Upper lobe of left lung (tissue), 4 donors: ENCODE measurements at regions not wholly inside any gene's neighbourhood (a gene's known extent, or its start where the extent isn't known, plus 50 kb on each side); places are given as distances from the start of the nearest gene placed in this dataset.
"Not testable (repeated sequence)": the region's sequence is repeated elsewhere in the genome, so short reads cannot be mapped to it uniquely, and the experiment has no call there.

Source experiments
- CTCF ChIP-seq, 6 experiments: fragments of 450-650 bp in 4 of 6; fragments of 200-600 bp in 2 of 6; sonication (generic) in 2 of 6; IDR thresholded peaks; one replicate each; pipeline ENCODE4 v1.5.1; 2016 to 2019; ENCODE audit warnings: antibody characterized with exemption in 6 of 6
- POLR2A ChIP-seq, 4 donors: fragments of 450-650 bp; IDR thresholded peaks; one replicate each; pipeline ENCODE4 v1.5.1; 2016 to 2017; ENCODE audit warnings: antibody characterized with exemption in 4 of 4, mild to moderate bottlenecking in 2 of 4
- POLR2AphosphoS5 ChIP-seq, 2 donors: sonication (generic); formaldehyde crosslinking; IDR thresholded peaks; one replicate each; pipeline ENCODE4 v1.5.1; 2017; ENCODE audit warnings: antibody characterized with exemption in 2 of 2

- not testable (repeated sequence) for TF ChIP-seq POLR2A, CTCF, POLR2AphosphoS5 (IDR thresholded peaks at IDR 0.05)
These were observed 520.5 kb upstream of the PFKP start for GRCh38 chr10:2546894-2547293.
